ENCODE measurements at regions not wholly inside any gene's neighbourhood (a gene's known extent, or its start where the extent isn't known, plus 50 kb on each side); places are given as distances from the start of the nearest gene placed in this dataset.

- no peak for TF ChIP-seq TAF1 (IDR thresholded peaks at IDR 0.05; ENCODE audit: borderline replicate concordance, insufficient read depth, low read length)
Observed at GRCh38 chr10:71078454-71079145, 133.8 kb upstream of the UNC5B start.

GRCh38 chr10:71079761-71080380, 132.5 kb upstream of the UNC5B start:
- TF ChIP-seq FOXP2 (optimal IDR thresholded peaks at IDR 0.05; ENCODE audit: borderline replicate concordance, extremely low read depth, extremely low read length, insufficient read depth) (no peak), REST (IDR thresholded peaks at IDR 0.05; ENCODE audit: insufficient read depth in 1 of 2, low read depth in 2 of 2, low read length in 2 of 2) (no peak), TAF1 (IDR thresholded peaks at IDR 0.05; ENCODE audit: borderline replicate concordance, insufficient read depth, low read length) (no peak), POLR2AphosphoS5 (IDR thresholded peaks at IDR 0.05; ENCODE audit: low read depth, low read length) (no peak), SIN3A (IDR thresholded peaks at IDR 0.05; ENCODE audit: borderline replicate concordance, insufficient read depth, low read length) (no peak)

- TF ChIP-seq POLR2AphosphoS5 (IDR thresholded peaks at IDR 0.05; ENCODE audit: low read depth, low read length) (no peak), SIN3A (IDR thresholded peaks at IDR 0.05; ENCODE audit: borderline replicate concordance, insufficient read depth, low read length) (no peak), REST (IDR thresholded peaks at IDR 0.05; ENCODE audit: insufficient read depth in 1 of 2, low read depth in 2 of 2, low read length in 2 of 2) (no peak), TAF1 (IDR thresholded peaks at IDR 0.05; ENCODE audit: borderline replicate concordance, insufficient read depth, low read length) (no peak), FOXP2 (optimal IDR thresholded peaks at IDR 0.05; ENCODE audit: borderline replicate concordance, extremely low read depth, extremely low read length, insufficient read depth) (no peak)
Observed at GRCh38 chr10:71080381-71081228, 131.8 kb upstream of the UNC5B start.

GRCh38 chr10:71081229-71081560, 131.2 kb upstream of the UNC5B start:
- TF ChIP-seq SIN3A (IDR thresholded peaks at IDR 0.05; ENCODE audit: borderline replicate concordance, insufficient read depth, low read length) (no peak), TAF1 (IDR thresholded peaks at IDR 0.05; ENCODE audit: borderline replicate concordance, insufficient read depth, low read length) (no peak), POLR2AphosphoS5 (IDR thresholded peaks at IDR 0.05; ENCODE audit: low read depth, low read length) (no peak), REST (IDR thresholded peaks at IDR 0.05; ENCODE audit: insufficient read depth in 1 of 2, low read depth in 2 of 2, low read length in 2 of 2) (no peak), FOXP2 (optimal IDR thresholded peaks at IDR 0.05; ENCODE audit: borderline replicate concordance, extremely low read depth, extremely low read length, insufficient read depth) (no peak)

- TF ChIP-seq REST (IDR thresholded peaks at IDR 0.05; ENCODE audit: insufficient read depth in 1 of 2, low read depth in 2 of 2, low read length in 2 of 2), result no peak
- no peak for TF ChIP-seq FOXP2 (optimal IDR thresholded peaks at IDR 0.05; ENCODE audit: borderline replicate concordance, extremely low read depth, extremely low read length, insufficient read depth)
- no peak for TF ChIP-seq POLR2AphosphoS5 (IDR thresholded peaks at IDR 0.05; ENCODE audit: low read depth, low read length)
- no peak for TF ChIP-seq TAF1 (IDR thresholded peaks at IDR 0.05; ENCODE audit: borderline replicate concordance, insufficient read depth, low read length)
- TF ChIP-seq SIN3A (IDR thresholded peaks at IDR 0.05; ENCODE audit: borderline replicate concordance, insufficient read depth, low read length), result no peak
Observed at GRCh38 chr10:71081912-71082311, 130.5 kb upstream of the UNC5B start.

All from PFSK-1 (cell line).